H1 (cell line): ENCODE measurements at regions not wholly inside any gene's neighbourhood (a gene's known extent, or its start where the extent isn't known, plus 50 kb on each side); places are given as distances from the start of the nearest gene placed in this dataset.

Experiments
- CTCF ChIA-PET: fragments of 300-600 bp; sonication (Branson Sonifier 250); formaldehyde crosslinking; loops from one replicate; lab custom pipeline; 2021; ENCODE audit not compliant: partially characterized antibody; lab: Charles Lee
- POLR2A ChIA-PET: fragments of 300-600 bp; sonication (Branson Sonifier 250); formaldehyde crosslinking; loops from one replicate; lab custom pipeline; 2021; ENCODE audit warnings: inconsistent platforms; ENCODE audit not compliant: partially characterized antibody; lab: Charles Lee
- DNase-seq, 2 experiments: peaks; one replicate each; pipeline versions ENCODE4 v3.0.0 to v3.0.0-alpha.2; 2010 to 2022; ENCODE audit warnings: low spot score in 2 of 2, low read depth in 1 of 2, mixed read lengths in 1 of 2
- FAIRE-seq: peaks from 2 replicates; lab custom pipeline; 2011; peaks lifted over from hg19 to GRCh38; lab: Jason Lieb, UNC
- H2AFZ ChIP-seq: 2 replicates; pipeline ENCODE4 v1.8.1; 2012; ENCODE audit warnings: low read length, inconsistent platforms
- H2AK5ac ChIP-seq: 2 replicates; pipeline ENCODE4 v1.6.1; 2013; ENCODE audit warnings: low read depth, low read length
- H2BK120ac ChIP-seq: replicated peaks from 2 replicates; pipeline ENCODE3; 2013; ENCODE audit warnings: low read depth, low read length, inconsistent platforms
- H2BK12ac ChIP-seq: 2 replicates; pipeline ENCODE4 v1.6.1; 2013; ENCODE audit warnings: low read depth, low read length
- H2BK15ac ChIP-seq: 2 replicates; pipeline ENCODE4 v1.6.1; 2013; ENCODE audit warnings: low read length
- H2BK20ac ChIP-seq: 2 replicates; pipeline ENCODE4 v1.6.1; 2013; ENCODE audit warnings: low read length
- H2BK5ac ChIP-seq: 2 replicates; pipeline ENCODE4 v1.6.1; 2013; ENCODE audit warnings: low read depth, low read length
- H3K14ac ChIP-seq: 2 replicates; pipeline ENCODE4 v1.6.1; 2013; ENCODE audit warnings: inconsistent platforms; ENCODE audit not compliant: insufficient read length
- H3K18ac ChIP-seq: 2 replicates; pipeline ENCODE4 v1.6.1; 2013; ENCODE audit warnings: low read length; ENCODE audit errors: extremely low read depth
- H3K23ac ChIP-seq: 2 replicates; pipeline ENCODE4 v1.6.1; 2013; ENCODE audit warnings: inconsistent platforms; ENCODE audit not compliant: insufficient read length
- H3K23me2 ChIP-seq: 2 replicates; pipeline ENCODE4 v1.6.1; 2013; ENCODE audit warnings: low read depth, low read length
- H3K27ac ChIP-seq: 2 replicates; pipeline ENCODE4 v1.6.1; 2011; ENCODE audit warnings: low read depth, low read length, inconsistent platforms
- H3K27me3 ChIP-seq, 4 experiments: replicated peaks in 1 of 4; 1 replicate in 1 of 4; 2 replicates in 3 of 4; pipeline versions ENCODE4 v1.6.1 to v1.8.1; 2011 to 2013; ENCODE audit warnings: low read length in 3 of 4, mild to moderate bottlenecking in 3 of 4, inconsistent platforms in 2 of 4, mixed read lengths in 2 of 4, moderate library complexity in 1 of 4; ENCODE audit not compliant: control insufficient read depth in 3 of 4, insufficient read depth in 3 of 4; ENCODE audit errors: extremely low read depth in 1 of 4
- H3K36me3 ChIP-seq, 4 experiments: 2 replicates each; pipeline versions ENCODE4 v1.6.1 to v1.8.1; 2011 to 2013; ENCODE audit warnings: mild to moderate bottlenecking in 4 of 4, low read length in 3 of 4, moderate library complexity in 2 of 4, control low read depth in 1 of 4, inconsistent platforms in 1 of 4; ENCODE audit not compliant: insufficient read depth in 4 of 4, control insufficient read depth in 2 of 4
- H3K4ac ChIP-seq: replicated peaks from 2 replicates; pipeline ENCODE3; 2013; ENCODE audit warnings: low read length, low read depth, mixed read lengths, inconsistent platforms; ENCODE audit not compliant: insufficient read length
- H3K4me1 ChIP-seq, 4 experiments: replicated peaks in 1 of 4; 1 replicate in 1 of 4; 2 replicates in 3 of 4; pipeline versions ENCODE4 v1.6.1 to v1.8.1; 2011 to 2013; ENCODE audit warnings: low read length in 3 of 4, inconsistent platforms in 2 of 4, mixed read lengths in 1 of 4; ENCODE audit not compliant: insufficient read depth in 4 of 4, control insufficient read depth in 3 of 4
- H3K4me2 ChIP-seq, 2 experiments: 2 replicates each; pipeline versions ENCODE4 v1.6.1 to v1.8.1; 2011 to 2013; ENCODE audit warnings: low read depth in 2 of 2, low read length in 2 of 2, control low read depth in 1 of 2, inconsistent platforms in 1 of 2, mild to moderate bottlenecking in 1 of 2; ENCODE audit not compliant: insufficient read depth in 1 of 2
- H3K4me3 ChIP-seq, 4 experiments: fragments of 200-600, 300-600 bp in 1 of 4; sonication (generic), shearing (Covaris generic), sonication (Bioruptor Twin) in 1 of 4; 2 replicates each; pipeline versions ENCODE4 v1.5.1 to v1.8.1; 2011 to 2016; ENCODE audit warnings: low read length in 4 of 4, low read depth in 3 of 4, control low read depth in 2 of 4, inconsistent platforms in 2 of 4, mild to moderate bottlenecking in 2 of 4, mixed read lengths in 1 of 4, moderate library complexity in 1 of 4; ENCODE audit not compliant: insufficient read depth in 2 of 4; ENCODE audit errors: extremely low read depth in 1 of 4
- H3K56ac ChIP-seq: replicated peaks from 2 replicates; pipeline ENCODE3; 2013; ENCODE audit warnings: low read depth, mild to moderate bottlenecking, mixed read lengths, low read length, inconsistent platforms; ENCODE audit not compliant: insufficient read length
- H3K79me1 ChIP-seq: 2 replicates; pipeline ENCODE4 v1.6.1; 2013; ENCODE audit warnings: low read depth, low read length, control low read depth
- H3K79me2 ChIP-seq, 2 experiments: 2 replicates each; pipeline versions ENCODE4 v1.6.1 to v1.8.1; 2012 to 2013; ENCODE audit warnings: low read length in 2 of 2, mild to moderate bottlenecking in 2 of 2, inconsistent platforms in 1 of 2; ENCODE audit not compliant: insufficient read depth in 2 of 2, control insufficient read depth in 1 of 2
- H3K9ac ChIP-seq, 4 experiments: replicated peaks in 1 of 4; 1 replicate in 1 of 4; 2 replicates in 3 of 4; pipeline versions ENCODE4 v1.6.1 to v1.8.1; 2011 to 2013; ENCODE audit warnings: low read depth in 3 of 4, low read length in 3 of 4, control low read depth in 2 of 4, mild to moderate bottlenecking in 2 of 4, moderate library complexity in 2 of 4, inconsistent platforms in 1 of 4; ENCODE audit errors: extremely low read depth in 1 of 4
- H3K9me3 ChIP-seq, 2 experiments: 2 replicates each; pipeline versions ENCODE4 v1.6.1 to v1.8.1; 2012 to 2013; ENCODE audit warnings: mild to moderate bottlenecking in 2 of 2, moderate library complexity in 2 of 2, control low read depth in 1 of 2, inconsistent platforms in 1 of 2, low read depth in 1 of 2, low read length in 1 of 2, mixed read lengths in 1 of 2; ENCODE audit not compliant: insufficient read depth in 2 of 2
- H4K20me1 ChIP-seq, 2 experiments: replicated peaks in 1 of 2; 2 replicates each; pipeline versions ENCODE3 to v1.8.1; 2011 to 2013; ENCODE audit warnings: inconsistent platforms in 2 of 2, low read length in 2 of 2, mild to moderate bottlenecking in 1 of 2; ENCODE audit not compliant: insufficient read depth in 2 of 2, control insufficient read depth in 1 of 2
- H4K5ac ChIP-seq: 2 replicates; pipeline ENCODE4 v1.6.1; 2013; ENCODE audit warnings: low read length, low read depth, mixed read lengths, inconsistent platforms; ENCODE audit not compliant: insufficient read length
- H4K8ac ChIP-seq: 2 replicates; pipeline ENCODE4 v1.8.0; 2013; ENCODE audit warnings: mild to moderate bottlenecking, moderate library complexity, low read length, inconsistent platforms; ENCODE audit not compliant: insufficient read depth; ENCODE audit errors: extremely low read depth
- H4K91ac ChIP-seq: replicated peaks from 2 replicates; pipeline ENCODE3; 2013; ENCODE audit warnings: low read length, mixed read lengths, inconsistent platforms; ENCODE audit not compliant: insufficient read length
- BACH1 ChIP-seq: IDR thresholded peaks from 2 replicates; pipeline ENCODE4 v1.6.1; 2012; ENCODE audit warnings: low read length, improper control_type of control experiment
- NANOG ChIP-seq: IDR thresholded peaks from 2 replicates; pipeline ENCODE4 v1.6.1; 2011; ENCODE audit warnings: low read length, low read depth, mild to moderate bottlenecking, inconsistent platforms; ENCODE audit not compliant: insufficient read depth, poor library complexity, severe bottlenecking
- RBBP5 ChIP-seq: IDR thresholded peaks from 2 replicates; pipeline ENCODE4 v1.7.1; 2012; ENCODE audit warnings: low read depth, mild to moderate bottlenecking, inconsistent platforms, low read length, moderate library complexity, borderline replicate concordance
- RXRA ChIP-seq: IDR thresholded peaks from 2 replicates; pipeline ENCODE4 v1.6.1; 2011; ENCODE audit warnings: low read depth, mild to moderate bottlenecking, low read length, moderate library complexity; ENCODE audit not compliant: insufficient read depth
- SIRT6 ChIP-seq: IDR thresholded peaks from one replicate; pipeline ENCODE4 v1.7.1; 2012; ENCODE audit warnings: low read length, inconsistent platforms
- SUZ12 ChIP-seq: fragments of 200-600 bp; sonication (generic); IDR thresholded peaks from 2 replicates; pipeline ENCODE4 v1.6.1; 2012; ENCODE audit warnings: mild to moderate bottlenecking, inconsistent platforms, low read length, moderate library complexity, mixed read lengths
- WGBS, 2 experiments: shearing (Covaris generic) in 1 of 2; methylation state at CpG; one replicate each; pipeline versions ENCODE4 v1.1.6 to v1.1.7; 2013 to 2015; ENCODE audit warnings: low lambda C conversion rate in 2 of 2, mixed read lengths in 2 of 2, inconsistent platforms in 1 of 2, low coverage in 1 of 2, missing lambda C conversion rate in 1 of 2; ENCODE audit not compliant: insufficient replicate concordance in 2 of 2, insufficient coverage in 1 of 2, insufficient read length in 1 of 2; ENCODE audit errors: extremely low coverage in 1 of 2, missing lambda C conversion rate in 1 of 2; 5-methylcytosine and 5-hydroxymethylcytosine counted together

DNA sequence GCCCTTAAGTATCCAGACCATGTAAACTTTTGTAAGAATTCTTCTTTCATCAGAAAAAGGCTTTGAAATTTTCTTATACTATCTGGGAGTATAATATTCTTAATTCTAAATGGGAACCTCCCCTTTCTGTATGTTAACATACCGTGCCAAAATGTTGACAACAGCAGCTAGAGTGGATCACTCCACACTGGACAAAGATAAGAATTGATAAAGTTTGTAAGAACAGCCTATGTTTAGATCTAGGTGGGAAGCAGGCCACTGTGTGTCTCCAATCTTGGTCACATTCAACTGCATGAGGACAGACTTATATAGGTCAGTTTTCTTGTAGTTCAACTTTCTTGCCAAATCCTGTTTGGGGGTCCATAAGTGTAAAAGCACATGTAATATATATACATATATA, 235.7 kb downstream of the RPIA start:
- no peak overlapping the region for H3K27ac ChIP-seq
- no peak for TF ChIP-seq RXRA
- TF ChIP-seq RBBP5: no peak
- no peak for TF ChIP-seq NANOG
- TF ChIP-seq BACH1: no peak
- TF ChIP-seq SUZ12: no peak
- TF ChIP-seq SIRT6: no peak

More for the DNA sequence above, 235.7 kb downstream of the RPIA start:
- no peaks in the 10 kb centered on the region; a peak in 1 of 7 replicates for H3K27me3 ChIP-seq
- H2AFZ ChIP-seq: no peak overlapping the region
- H3K4ac ChIP-seq: no peak overlapping the region
- H2BK12ac ChIP-seq: no peak overlapping the region
- no peaks in the 10 kb centered on the region for H3K4me1 ChIP-seq
- no peak overlapping the region for H2BK120ac ChIP-seq
- no peaks in the 10 kb centered on the region for H3K79me1 ChIP-seq
- no peaks in the 10 kb centered on the region for H3K79me2 ChIP-seq
- no peak overlapping the region for H2BK20ac ChIP-seq
- no peak overlapping the region for H2AK5ac ChIP-seq
- H3K9me3 ChIP-seq: 0 out of 4 replicates have a peak, but pooled peaks cover 0 to 2% of the 10 kb centered on the region in 2 experiments
- no peak overlapping the region for H4K8ac ChIP-seq
- ChIA-PET POLR2A (no interaction called here), CTCF (no interaction called here)
- no peak overlapping the region for H3K56ac ChIP-seq
- H3K23me2 ChIP-seq: no peaks in the 10 kb centered on the region
- no peak overlapping the region for H3K4me2 ChIP-seq
- no peak overlapping the region for H4K91ac ChIP-seq
- 77% methylated on average over 1 of the region's 1 CpG; no CpG with 5 or more reads in 1 of the 2 experiments for WGBS, 2 experiments
- FAIRE-seq (no peak), DNase-seq (no peak)
- no peak overlapping the region for H3K18ac ChIP-seq
- H2BK5ac ChIP-seq: no peak overlapping the region
- no peaks in the 10 kb centered on the region for H4K20me1 ChIP-seq
- H3K14ac ChIP-seq: no peak overlapping the region
- H3K4me3 ChIP-seq: no peak overlapping the region
- no peak overlapping the region for H4K5ac ChIP-seq
- no peak overlapping the region for H3K9ac ChIP-seq
- no peak overlapping the region for H3K23ac ChIP-seq
- H3K36me3 ChIP-seq: no peaks in the 10 kb centered on the region
- no peak overlapping the region for H2BK15ac ChIP-seq
